Amniotic epithelial cell (primary cell): ENCODE measurements at regions not wholly inside any gene's neighbourhood (a gene's known extent, or its start where the extent isn't known, plus 50 kb on each side); places are given as distances from the start of the nearest gene placed in this dataset.
A peak's percentile ranks its signal among the peaks of the same experiment; 100 is the strongest.

ENCODE experiments used
- DNase-seq: peaks from one replicate; pipeline ENCODE4 v3.0.0-alpha.2; 2010; ENCODE audit warnings: low read depth

GRCh38 chr2:21438949-21439348 is 315.2 kb downstream of the TDRD15 start:
- DNase-seq = peak; percentile 9

GRCh38 chr2:21441442-21441841 is 317.7 kb downstream of the TDRD15 start:
- DNase-seq = no peak

- DNase-seq = no peak
These were observed 319.8 kb downstream of the TDRD15 start for GRCh38 chr2:21443494-21444105.

DNA sequence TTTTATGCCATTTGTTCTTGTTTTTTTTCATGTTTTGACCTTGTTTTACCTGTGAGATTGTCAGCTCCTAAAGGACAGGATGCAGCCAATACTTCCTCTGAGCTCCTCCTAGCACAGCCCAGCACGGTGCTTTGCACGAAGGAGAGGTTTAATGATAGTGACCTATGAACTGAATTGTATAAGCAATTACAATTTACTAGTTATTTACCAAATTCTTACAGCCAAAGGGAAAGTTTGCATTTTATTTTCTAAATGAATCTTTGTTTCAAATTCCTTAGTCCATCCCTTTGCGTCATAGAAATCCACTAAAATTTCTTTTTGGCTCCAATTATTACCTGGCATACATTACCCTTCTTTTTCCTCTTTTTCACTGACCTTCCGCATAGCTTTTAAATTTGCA is 326.1 kb downstream of the TDRD15 start:
- DNase-seq = no peak

DNA sequence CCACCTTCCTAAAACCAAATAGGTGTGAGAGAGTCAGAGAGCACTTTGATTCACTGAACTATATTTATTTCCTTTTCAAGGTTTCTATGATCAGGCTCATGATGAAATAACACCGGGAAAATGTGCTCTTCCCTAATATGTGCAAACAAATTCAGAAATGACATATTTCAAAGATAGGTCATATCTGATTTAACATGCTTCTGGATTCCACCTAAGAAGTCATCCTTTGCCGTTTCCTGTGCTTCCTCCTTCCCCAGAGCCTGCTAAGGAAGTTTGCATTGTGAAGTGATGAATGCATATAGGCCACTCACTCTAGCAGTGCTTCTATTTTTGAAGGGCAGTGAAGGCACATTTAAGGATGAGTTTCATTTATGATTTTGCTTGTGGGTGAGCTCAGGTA is 327.6 kb downstream of the TDRD15 start:
- no peak for DNase-seq

DNA sequence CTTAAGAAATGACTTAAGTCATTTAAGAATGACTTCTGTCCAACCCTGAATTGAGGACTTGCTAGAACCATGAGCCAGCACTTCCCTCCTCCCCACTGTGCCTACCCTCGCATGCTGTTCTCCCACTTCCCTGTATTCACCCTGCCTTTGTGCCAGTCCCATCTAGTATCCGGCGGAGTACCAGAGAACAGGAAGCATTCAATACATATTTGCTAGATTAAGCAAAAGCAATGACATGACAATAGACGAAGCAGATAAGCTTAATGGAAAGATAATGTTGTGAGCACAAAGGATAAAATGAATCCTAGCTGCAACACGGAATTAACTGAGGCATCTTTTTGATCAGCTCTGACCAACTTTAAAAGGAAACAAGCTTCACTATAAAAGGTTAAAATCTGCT is 328.5 kb downstream of the TDRD15 start:
- no peak for DNase-seq

GRCh38 chr2:21452678-21453077 is 328.9 kb downstream of the TDRD15 start:
- DNase-seq = no peak

DNA sequence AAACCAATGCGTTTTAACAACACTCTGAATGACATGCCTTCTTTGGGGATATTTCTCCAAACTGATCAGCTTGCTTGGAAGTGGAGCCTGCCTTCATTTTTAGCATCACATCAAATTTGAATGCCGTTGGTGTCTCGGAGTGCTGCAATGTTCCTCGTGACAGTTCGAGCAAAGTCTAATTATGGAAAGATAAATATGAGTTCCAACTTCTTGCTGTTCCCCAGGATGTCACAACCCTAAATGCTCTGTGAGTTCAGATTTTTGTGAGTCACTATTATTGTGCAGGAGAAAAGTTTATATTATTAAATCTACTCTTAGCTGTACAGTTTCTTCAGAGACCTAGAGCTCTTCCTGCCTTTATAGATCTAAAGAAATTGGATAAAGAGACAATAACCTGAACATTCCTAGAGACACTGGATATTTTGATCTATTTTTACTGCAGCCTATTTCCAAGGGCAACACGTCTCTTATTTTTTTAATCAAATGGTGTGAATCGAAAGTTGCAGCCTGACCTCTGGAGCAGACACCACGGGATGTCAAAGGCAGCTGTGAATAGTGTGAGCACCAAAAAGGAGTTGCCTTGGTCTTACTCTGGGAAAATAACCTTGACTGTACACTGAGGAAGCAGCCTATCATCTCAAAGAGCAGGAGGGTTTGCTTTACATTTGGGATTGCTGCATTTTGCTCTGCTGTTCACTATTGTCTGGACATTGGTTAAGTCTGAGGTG is 330.1 kb downstream of the TDRD15 start:
- DNase-seq = no peak

GRCh38 chr2:21454839-21455238 is 331.1 kb downstream of the TDRD15 start:
- no peak for DNase-seq

GRCh38 chr2:21461754-21462240 is 338.0 kb downstream of the TDRD15 start:
- DNase-seq = no peak

DNA sequence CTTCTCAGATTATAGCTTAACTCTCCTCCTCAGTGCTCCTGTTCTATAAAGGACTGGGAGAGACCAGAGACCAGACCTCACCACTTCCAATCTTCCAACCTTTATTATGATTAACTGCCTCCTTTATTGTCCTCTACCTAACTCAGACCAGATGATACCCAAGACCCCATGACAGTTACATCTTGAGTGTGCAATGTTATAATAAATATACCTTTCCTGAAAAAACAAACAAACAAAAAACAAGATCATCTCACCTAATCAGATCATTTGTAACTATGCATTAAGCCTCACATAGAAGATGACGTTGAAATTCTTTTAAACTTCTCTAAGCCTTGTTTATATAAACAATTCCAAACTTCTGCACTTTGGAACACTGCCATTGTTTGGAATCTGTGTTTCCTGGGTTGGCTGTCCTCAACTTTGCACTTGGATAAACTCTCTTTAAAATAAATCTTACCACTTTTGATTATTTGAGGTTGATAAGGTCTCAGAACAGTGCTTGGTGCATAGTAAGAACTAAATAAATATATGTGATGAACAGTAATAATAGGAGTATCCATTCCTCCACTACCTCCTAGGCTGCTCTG is 342.7 kb downstream of the TDRD15 start:
- DNase-seq = no peak

DNA sequence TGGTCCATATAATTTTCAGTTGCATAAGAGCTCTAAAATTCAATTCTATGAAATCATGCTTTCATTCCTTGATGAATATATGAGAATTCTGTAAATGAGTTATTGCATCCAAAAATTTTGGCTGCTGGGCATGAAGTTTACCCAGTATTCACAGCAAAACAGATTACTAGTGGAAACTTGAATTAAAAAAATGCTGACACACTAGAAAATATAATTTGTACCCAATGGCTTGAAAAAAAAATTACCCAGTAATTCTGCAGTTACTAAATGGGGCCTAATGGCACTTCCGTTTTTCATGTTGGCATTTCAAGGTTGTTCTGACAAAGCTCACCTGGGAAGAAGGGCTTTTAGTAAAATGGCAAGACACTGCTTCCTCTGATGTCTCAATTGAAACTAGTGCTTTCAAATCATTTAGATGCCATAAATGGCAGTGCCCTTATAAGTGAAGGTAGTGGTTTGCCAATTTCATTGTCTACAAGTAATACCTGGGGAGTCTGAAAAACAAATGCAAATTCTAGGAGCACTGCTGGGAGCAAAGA is 343.6 kb downstream of the TDRD15 start:
- DNase-seq = no peak

DNA sequence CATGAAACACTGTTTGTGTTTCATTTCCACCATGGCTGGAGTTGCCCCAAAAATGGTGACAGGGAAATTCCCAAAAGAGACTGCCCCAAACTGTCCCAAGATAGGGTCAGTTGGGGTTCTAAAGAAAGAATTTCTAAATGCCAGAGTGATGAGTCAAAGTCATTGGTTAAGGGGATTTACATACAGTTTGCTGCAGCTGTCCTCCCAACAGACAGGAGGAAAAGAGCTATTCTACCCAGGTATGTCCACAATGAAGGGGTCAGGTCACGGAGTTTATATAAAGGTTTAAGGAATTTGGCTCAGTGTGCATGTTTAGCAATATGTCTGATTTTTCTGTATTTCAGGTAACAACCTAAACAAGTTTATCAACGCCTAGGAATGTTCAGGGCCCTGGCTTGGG is 344.1 kb downstream of the TDRD15 start:
- no peak for DNase-seq

- no peak for DNase-seq
These were observed 344.9 kb downstream of the TDRD15 start for GRCh38 chr2:21468624-21469023.

GRCh38 chr2:21469158-21469557 is 345.4 kb downstream of the TDRD15 start:
- DNase-seq = no peak

DNA sequence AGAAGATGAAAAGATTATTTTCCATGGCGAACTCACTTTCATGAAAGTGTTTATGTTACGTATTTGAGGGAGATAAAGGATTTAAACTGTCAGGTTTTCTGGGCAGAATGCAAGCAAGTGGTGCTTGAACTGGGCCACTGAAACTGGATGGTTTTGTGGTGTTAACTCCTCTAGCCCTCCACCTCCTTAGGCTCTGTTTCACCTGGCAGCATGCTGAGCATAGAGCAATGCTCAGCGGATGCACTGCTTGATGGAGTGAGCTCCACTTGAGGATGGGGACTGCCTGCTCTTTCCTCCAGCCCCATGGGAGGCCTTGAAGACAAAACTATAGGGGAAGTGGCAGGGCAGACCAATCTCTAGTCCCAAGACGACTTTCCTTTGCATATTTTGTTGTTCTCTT is 345.8 kb downstream of the TDRD15 start:
- no peak for DNase-seq

GRCh38 chr2:21480162-21480561 is 356.4 kb downstream of the TDRD15 start:
- DNase-seq = no peak

- no peak for DNase-seq
These were observed 360.9 kb downstream of the TDRD15 start for GRCh38 chr2:21484643-21485042.

- no peak for DNase-seq
These were observed 362.7 kb downstream of the TDRD15 start for GRCh38 chr2:21486445-21486844.

DNA sequence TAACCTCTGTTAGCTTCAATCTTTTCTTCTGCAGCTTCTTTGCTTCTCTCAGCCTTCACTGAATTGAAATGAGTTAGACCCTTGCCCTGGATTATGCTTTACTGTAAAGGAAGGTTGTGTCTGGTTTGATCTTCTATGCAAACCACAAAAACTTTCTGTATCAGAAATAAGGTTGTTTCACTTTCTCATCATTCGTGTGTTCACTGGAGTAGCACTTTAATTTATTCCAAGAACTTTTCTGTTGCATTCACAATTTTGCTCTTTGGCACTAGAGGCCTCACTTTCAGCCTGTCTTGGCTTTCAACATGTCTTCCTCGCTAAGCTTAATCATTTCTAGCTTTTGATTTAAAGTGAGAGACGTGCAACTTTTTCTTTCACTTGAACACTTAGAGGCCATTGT is 365.3 kb downstream of the TDRD15 start:
- no peak for DNase-seq

DNA sequence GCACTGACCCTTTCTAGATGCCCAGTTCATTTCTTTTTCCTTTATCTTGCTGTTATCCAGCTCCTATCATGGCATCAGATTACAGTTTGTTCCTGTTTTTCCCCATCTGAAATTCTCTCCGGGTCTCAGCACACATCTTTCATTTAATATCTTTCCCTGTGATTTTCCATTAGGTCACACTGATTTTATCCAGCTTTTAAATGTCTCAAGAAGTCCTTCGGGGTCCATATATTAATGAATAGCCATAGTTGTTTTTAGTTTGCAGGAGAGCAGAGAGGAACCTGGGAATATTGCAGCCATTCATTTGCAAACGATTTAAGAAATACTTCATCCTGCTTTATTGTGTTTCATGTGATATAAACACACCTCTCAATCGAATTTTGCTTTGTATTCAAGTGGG is 374.2 kb downstream of the TDRD15 start:
- DNase-seq = no peak

DNA sequence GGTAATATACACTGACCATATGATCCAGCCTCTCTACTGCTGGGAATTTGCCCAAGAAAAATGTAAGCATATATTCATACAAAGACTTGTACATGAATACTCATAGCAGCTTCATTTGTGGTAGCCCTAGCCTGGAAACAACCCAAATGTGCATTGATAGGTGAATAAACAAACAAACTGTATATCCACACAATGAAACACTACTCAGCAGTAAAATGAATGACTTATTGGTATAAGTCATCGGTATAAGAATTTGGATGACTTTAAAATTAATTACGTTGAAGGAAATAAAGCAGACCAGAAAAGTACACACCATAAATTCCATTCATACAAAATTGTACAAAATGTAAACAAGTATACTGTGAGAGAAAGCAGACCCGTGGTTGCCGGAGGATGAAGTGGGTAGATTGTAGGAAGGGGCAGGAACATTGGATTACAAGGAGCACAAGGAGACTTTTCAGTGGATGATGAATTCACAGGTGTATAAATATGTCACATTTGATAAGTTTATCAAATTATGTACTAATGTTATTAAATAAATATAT is 376.7 kb downstream of the TDRD15 start:
- no peak for DNase-seq
